ENCODE measurements at regions not wholly inside any gene's neighbourhood (a gene's known extent, or its start where the extent isn't known, plus 50 kb on each side); places are given as distances from the start of the nearest gene placed in this dataset.

GRCh38 chr3:150324245-150324644 is 83.9 kb upstream of the TSC22D2 start:
- no peak overlapping the region for H3K4me2 ChIP-seq (ENCODE audit: low read depth, low read length)
- no peak overlapping the region for H3K14ac ChIP-seq (replicated peaks; ENCODE audit: low read depth, low read length)
- no peak overlapping the region for H4K8ac ChIP-seq (ENCODE audit: low read depth in 2 of 2, low read length in 2 of 2)
- intact Hi-C loops (cut with micrococcal nuclease): no loop called here
- no peak overlapping the region for H3K9ac ChIP-seq (ENCODE audit: low read depth, low read length)
- no peak overlapping the region for H2AK9ac ChIP-seq (replicated peaks; ENCODE audit: low read depth, low read length, poor library complexity)
- no peak for ATAC-seq (ENCODE audit: low read depth)
- DNase-seq: no peak
- H3K9me3 ChIP-seq (ENCODE audit: control insufficient read depth, insufficient read depth, low read length): no peaks in the 10 kb centered on the region
- H3K4me3 ChIP-seq (ENCODE audit: insufficient read depth, low read depth, low read length): no peak overlapping the region
- H2AFZ ChIP-seq (replicated peaks; ENCODE audit: low read length, poor library complexity): no peak overlapping the region
- no peaks in the 10 kb centered on the region for H3K36me3 ChIP-seq (ENCODE audit: control insufficient read depth, insufficient read depth, low read length)
- 0 out of 2 replicates have a peak overlapping the region, but pooled peaks have one; percentile 32 for H2BK120ac ChIP-seq (ENCODE audit: low read depth, low read length)
- H2BK5ac ChIP-seq (ENCODE audit: low read depth, low read length, poor library complexity, severe bottlenecking): no peak overlapping the region
- H4K91ac ChIP-seq (ENCODE audit: insufficient read depth, low read depth, low read length): no peak overlapping the region
- H4K5ac ChIP-seq (ENCODE audit: low read depth, low read length): no peak overlapping the region
- no peak overlapping the region for H3K4ac ChIP-seq (ENCODE audit: low read depth, low read length)
- H2BK15ac ChIP-seq (ENCODE audit: low read depth, low read length): no peak overlapping the region; the same call in 2 of the 3 replicates
- no peak overlapping the region for H3K18ac ChIP-seq (ENCODE audit: low read depth, low read length)
- ChIA-PET POLR2A (ENCODE audit: unreplicated experiment) (no interaction called here), CTCF (no interaction called here)
- TF ChIP-seq RAD21 (IDR thresholded peaks at IDR 0.05; ENCODE audit: low read length) (no peak), RCOR1 (IDR thresholded peaks at IDR 0.05; ENCODE audit: insufficient replicate concordance, low read length) (no peak), ELK1 (IDR thresholded peaks at IDR 0.05; ENCODE audit: borderline replicate concordance, low read depth, low read length) (no peak), USF2 (IDR thresholded peaks at IDR 0.05; ENCODE audit: low read depth, low read length) (no peak), NFE2L2 (IDR thresholded peaks at IDR 0.05; ENCODE audit: low read depth, low read length) (no peak), BHLHE40 (IDR thresholded peaks at IDR 0.05; ENCODE audit: low read depth, low read length) (no peak), RFX5 (IDR thresholded peaks at IDR 0.05; ENCODE audit: low read depth, low read length) (no peak), MAFK (IDR thresholded peaks at IDR 0.05; ENCODE audit: low read depth, low read length) (no peak), FOS (IDR thresholded peaks at IDR 0.05; ENCODE audit: low read depth, low read length) (no peak), MXI1 (IDR thresholded peaks at IDR 0.05; ENCODE audit: borderline replicate concordance, low read depth, low read length) (no peak), SMC3 (IDR thresholded peaks at IDR 0.05; ENCODE audit: low read depth, low read length) (no peak), CTCF (conservative IDR thresholded peaks at IDR 0.05; ENCODE audit: low read depth, low read length) (no peak)
- no peaks in the 10 kb centered on the region for H3K27me3 ChIP-seq (ENCODE audit: control insufficient read depth, insufficient read depth, low read length)
- peak overlapping the region; percentile 59; the same call in 1 of the 2 replicates for H2BK20ac ChIP-seq (ENCODE audit: low read depth, low read length)
- BruUV-seq (replicated peaks): no TSS peak
- no peaks in the 10 kb centered on the region for H3K79me1 ChIP-seq (ENCODE audit: low read depth in 1 of 2, low read length in 2 of 2)
- no peak overlapping the region for H3K56ac ChIP-seq (ENCODE audit: extremely low read depth, insufficient read depth, low read length)
- 100% methylated on average over 1 of the region's 3 CpGs; no CpG with 5 or more reads in 1 of the 2 experiments for whole genome bisulfite sequencing, 2 experiments (ENCODE audit: extremely low coverage in 2 of 2, insufficient read length in 1 of 2)
- dilution Hi-C loops (cut with HindIII; ENCODE audit: low sequenced_read_pairs, unreplicated experiment): no loop called here
- peaks cover 12% of the 10 kb centered on the region for H3K4me1 ChIP-seq (ENCODE audit: control insufficient read depth, insufficient read depth, low read length)
- H3K27ac ChIP-seq (ENCODE audit: insufficient read depth, low read length): no peak overlapping the region
- peaks cover 5% of the 10 kb centered on the region; the same call in 1 of the 2 replicates for H3K9me1 ChIP-seq (ENCODE audit: insufficient read depth, low read length)
- no peak overlapping the region for H2AK5ac ChIP-seq (ENCODE audit: low read depth, low read length)
- H3K23ac ChIP-seq (ENCODE audit: low read depth, low read length): no peak overlapping the region
- no peaks in the 10 kb centered on the region for H4K20me1 ChIP-seq (ENCODE audit: insufficient read depth, low read length)
- in situ Hi-C loops (cut with MboI; ENCODE audit: low sequenced_read_pairs): no loop called here

Measured in IMR-90 (cell line).